Neutrophil (primary cell): ENCODE measurements at regions not wholly inside any gene's neighbourhood (a gene's known extent, or its start where the extent isn't known, plus 50 kb on each side); places are given as distances from the start of the nearest gene placed in this dataset.

ENCODE experiments used
- H3K27ac ChIP-seq: fragments of 200-600 bp; sonication (generic); 2 replicates; pipeline ENCODE4 v1.5.1; 2016; ENCODE audit warnings: mild to moderate bottlenecking, moderate library complexity
- H3K27me3 ChIP-seq: fragments of 200-600 bp; sonication (generic); 2 replicates; pipeline ENCODE4 v1.6.0; 2016; ENCODE audit warnings: mild to moderate bottlenecking
- H3K36me3 ChIP-seq: fragments of 200-600 bp; sonication (generic); 2 replicates; pipeline ENCODE4 v1.5.1; 2017
- H3K4me1 ChIP-seq, 2 experiments: fragments of 200-600 bp in 1 of 2; sonication (generic) in 1 of 2; 1 replicate in 1 of 2; 2 replicates in 1 of 2; pipeline versions ENCODE4 v1.5.1 to v1.6.1; 2013 to 2016; ENCODE audit warnings: low read depth in 1 of 2, low read length in 1 of 2, mild to moderate bottlenecking in 1 of 2, moderate library complexity in 1 of 2; ENCODE audit not compliant: control insufficient read depth in 1 of 2, insufficient read depth in 1 of 2
- H3K4me3 ChIP-seq, 2 experiments: fragments of 200-600 bp in 1 of 2; sonication (generic) in 1 of 2; 1 replicate in 1 of 2; 2 replicates in 1 of 2; pipeline ENCODE4 v1.5.1; 2013 to 2016; ENCODE audit warnings: low read depth in 1 of 2, low read length in 1 of 2, mild to moderate bottlenecking in 1 of 2, moderate library complexity in 1 of 2
- H3K9me3 ChIP-seq: fragments of 200-600 bp; sonication (generic); 2 replicates; pipeline ENCODE4 v1.5.1; 2016
- CTCF ChIP-seq: fragments of 200-600 bp; sonication (generic); IDR thresholded peaks from 2 replicates; pipeline ENCODE4 v1.5.1; 2016; ENCODE audit warnings: antibody characterized with exemption

GRCh38 chr9:109919736-109920408 lies 139.9 kb downstream of the PALM2AKAP2 start:
- no peak for TF ChIP-seq CTCF
- H3K4me1 ChIP-seq = no peaks in the 10 kb centered on the region
- H3K4me3 ChIP-seq = no peak overlapping the region
- no peaks in the 10 kb centered on the region for H3K36me3 ChIP-seq
- H3K27ac ChIP-seq = no peak overlapping the region
- no peaks in the 10 kb centered on the region for H3K27me3 ChIP-seq
- no peaks in the 10 kb centered on the region for H3K9me3 ChIP-seq

DNA sequence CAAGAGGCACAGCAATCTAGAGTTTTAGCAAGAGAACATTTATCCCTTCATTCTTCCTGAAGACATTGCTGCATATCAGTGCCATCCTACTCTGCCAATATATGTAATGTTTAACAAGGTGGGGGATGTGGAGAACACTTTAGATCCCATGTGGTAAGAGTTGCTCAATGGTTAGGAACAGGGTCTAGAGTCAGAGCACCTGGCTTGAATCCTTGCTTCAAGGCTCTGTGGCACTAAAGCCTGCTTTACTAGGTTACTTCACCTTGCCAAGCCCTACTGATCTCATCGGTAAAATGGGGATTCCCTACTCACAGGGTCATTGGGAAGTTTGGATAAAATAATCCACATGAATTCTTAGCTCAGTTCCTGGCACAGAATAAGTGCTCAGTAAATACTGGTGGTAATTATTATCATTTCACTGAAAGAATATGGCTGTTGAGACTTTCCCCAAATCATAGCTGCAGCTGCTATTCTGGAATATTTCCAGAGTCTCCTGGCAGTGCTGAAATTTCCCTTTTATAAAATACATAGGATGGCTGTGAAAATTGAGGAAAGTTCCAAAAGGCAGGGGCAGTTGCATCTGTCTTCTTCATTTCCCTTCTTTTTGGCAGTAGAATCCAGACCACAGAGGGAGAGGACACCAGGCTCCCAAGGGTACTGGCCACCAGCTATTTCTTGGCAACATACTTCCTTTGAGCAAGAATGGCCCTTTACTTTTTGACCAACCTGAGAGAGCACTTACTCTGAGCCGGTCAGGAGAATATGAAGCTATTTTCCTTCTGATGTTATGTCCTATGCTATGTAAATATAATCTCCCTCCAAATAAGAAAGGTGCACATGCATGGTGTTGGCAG lies 142.8 kb downstream of the PALM2AKAP2 start:
- Histone ChIP-seq H3K4me1 (no peaks in the 10 kb centered on the region), H3K4me3 (no peak overlapping the region), H3K27ac (no peak overlapping the region), H3K36me3 (no peaks in the 10 kb centered on the region), H3K9me3 (no peaks in the 10 kb centered on the region), H3K27me3 (no peaks in the 10 kb centered on the region)
- no peak for TF ChIP-seq CTCF

- no peak overlapping the region for H3K4me3 ChIP-seq
- no peaks in the 10 kb centered on the region for H3K4me1 ChIP-seq
- H3K27ac ChIP-seq = no peak overlapping the region
- no peaks in the 10 kb centered on the region for H3K36me3 ChIP-seq
- no peak for TF ChIP-seq CTCF
- H3K27me3 ChIP-seq = no peaks in the 10 kb centered on the region
- H3K9me3 ChIP-seq = no peaks in the 10 kb centered on the region
Measured at GRCh38 chr9:109923471-109923760, 143.4 kb downstream of the PALM2AKAP2 start.

DNA sequence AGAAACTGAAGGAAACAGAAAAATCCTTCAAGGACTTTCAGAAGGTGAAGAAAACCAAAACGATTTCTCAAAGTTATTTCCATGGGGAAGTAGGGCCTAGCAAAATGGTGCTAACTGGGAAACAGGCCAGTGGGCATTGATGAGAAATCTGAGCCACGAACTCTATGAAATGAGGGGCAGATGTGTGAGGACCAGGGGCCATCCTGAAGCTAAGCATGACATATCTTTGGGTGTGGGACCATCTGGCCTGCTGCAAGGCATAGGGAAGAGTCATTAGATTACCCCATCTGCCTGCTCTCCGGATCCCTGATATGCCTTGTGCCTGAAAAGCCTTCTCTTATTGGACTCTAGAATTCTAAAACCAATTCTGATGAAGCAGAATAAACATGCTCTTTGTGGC lies 143.8 kb downstream of the PALM2AKAP2 start:
- Histone ChIP-seq H3K36me3 (no peaks in the 10 kb centered on the region), H3K4me1 (no peaks in the 10 kb centered on the region), H3K4me3 (no peak overlapping the region), H3K9me3 (no peaks in the 10 kb centered on the region), H3K27me3 (no peaks in the 10 kb centered on the region), H3K27ac (no peak overlapping the region)
- no peak for TF ChIP-seq CTCF

- no peak overlapping the region for H3K27ac ChIP-seq
- H3K9me3 ChIP-seq = no peaks in the 10 kb centered on the region
- no peak overlapping the region for H3K4me3 ChIP-seq
- no peaks in the 10 kb centered on the region for H3K27me3 ChIP-seq
- no peak for TF ChIP-seq CTCF
- no peaks in the 10 kb centered on the region for H3K36me3 ChIP-seq
- H3K4me1 ChIP-seq = no peaks in the 10 kb centered on the region
Measured at GRCh38 chr9:109925799-109926198, 145.8 kb downstream of the PALM2AKAP2 start.
